ENCODE measurements at regions not wholly inside any gene's neighbourhood (a gene's known extent, or its start where the extent isn't known, plus 50 kb on each side); places are given as distances from the start of the nearest gene placed in this dataset.

DNA sequence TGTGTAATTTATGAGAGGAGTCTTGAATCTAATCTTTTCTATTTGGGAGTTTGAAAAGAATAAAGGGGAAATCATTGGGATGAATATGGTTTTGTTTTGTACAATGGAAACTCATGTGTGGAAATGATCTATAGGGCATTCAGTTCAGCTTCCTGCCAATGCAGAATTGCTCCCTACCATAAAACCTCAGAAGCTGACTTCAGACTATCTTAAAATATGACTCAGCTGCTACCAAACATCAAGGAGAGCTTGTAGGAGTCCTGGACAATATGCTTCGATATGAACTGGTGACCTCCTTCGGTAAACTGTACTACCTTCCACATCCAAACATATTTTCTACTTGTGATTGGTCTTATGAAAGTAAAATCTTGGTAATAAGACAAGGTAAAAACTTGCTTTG, 160.6 kb downstream of the CAPZA3 start:
- in situ Hi-C loops (cut with MboI; ENCODE audit: low sequenced_read_pairs), result no loop called here
- no peak for DNase-seq

More for the DNA sequence above, 160.6 kb downstream of the CAPZA3 start:
- no peak overlapping the region for H2BK15ac ChIP-seq (ENCODE audit: low read depth, low read length)
- H3K4me2 ChIP-seq (ENCODE audit: low read depth, low read length), result no peak overlapping the region
- no peak overlapping the region for H2BK20ac ChIP-seq (ENCODE audit: low read depth, low read length)
- no peaks in the 10 kb centered on the region for H3K4me1 ChIP-seq (ENCODE audit: control insufficient read depth, insufficient read depth, low read length)
- H3K36me3 ChIP-seq (ENCODE audit: control insufficient read depth, insufficient read depth, low read length), result no peaks in the 10 kb centered on the region
- no peak for ATAC-seq (ENCODE audit: low read depth)
- no peak overlapping the region for H4K91ac ChIP-seq (ENCODE audit: insufficient read depth, low read depth, low read length)
- H3K9me1 ChIP-seq (ENCODE audit: insufficient read depth, low read length), result no peaks in the 10 kb centered on the region
- POLR2A ChIA-PET (ENCODE audit: unreplicated experiment), result no interaction called here
- no peak overlapping the region for H2AK9ac ChIP-seq (replicated peaks; ENCODE audit: low read depth, low read length, poor library complexity)
- H3K27me3 ChIP-seq (ENCODE audit: control insufficient read depth, insufficient read depth, low read length), result no peaks in the 10 kb centered on the region
- no peak overlapping the region for H3K18ac ChIP-seq (ENCODE audit: low read depth, low read length)
- no peak overlapping the region for H2BK5ac ChIP-seq (ENCODE audit: low read depth, low read length, poor library complexity, severe bottlenecking)
- H4K5ac ChIP-seq (ENCODE audit: low read depth, low read length), result no peak overlapping the region
- H3K79me1 ChIP-seq (ENCODE audit: low read depth in 1 of 2, low read length in 2 of 2), result no peaks in the 10 kb centered on the region
- H3K56ac ChIP-seq (ENCODE audit: extremely low read depth, insufficient read depth, low read length), result no peak overlapping the region
- dilution Hi-C loops (cut with HindIII; ENCODE audit: low sequenced_read_pairs, unreplicated experiment) (no loop called here), intact Hi-C loops (cut with micrococcal nuclease) (no loop called here)
- no peaks in the 10 kb centered on the region for H3K9me3 ChIP-seq (ENCODE audit: control insufficient read depth, insufficient read depth, low read length)
- no peak overlapping the region for H2AFZ ChIP-seq (replicated peaks; ENCODE audit: low read length, poor library complexity)
- TF ChIP-seq CEBPB (IDR thresholded peaks at IDR 0.05; ENCODE audit: low read depth, low read length), result no peak
- no peak for TF ChIP-seq POLR2A (IDR thresholded peaks at IDR 0.05; ENCODE audit: low read depth, low read length)
- TF ChIP-seq CHD1 (IDR thresholded peaks at IDR 0.05; ENCODE audit: low read depth, low read length), result no peak
- no peak for TF ChIP-seq NFE2L2 (IDR thresholded peaks at IDR 0.05; ENCODE audit: low read depth, low read length)
- no peak for TF ChIP-seq RFX5 (IDR thresholded peaks at IDR 0.05; ENCODE audit: low read depth, low read length)
- H3K9ac ChIP-seq (ENCODE audit: low read depth, low read length), result no peak overlapping the region
- no peaks in the 10 kb centered on the region for H4K20me1 ChIP-seq (ENCODE audit: insufficient read depth, low read length)
- no peak overlapping the region for H4K8ac ChIP-seq (ENCODE audit: low read depth in 2 of 2, low read length in 2 of 2)
- H3K27ac ChIP-seq (ENCODE audit: insufficient read depth, low read length), result no peak overlapping the region
- H2BK120ac ChIP-seq (ENCODE audit: low read depth, low read length), result no peak overlapping the region
- CTCF ChIA-PET, result no interaction called here
- H2AK5ac ChIP-seq (ENCODE audit: low read depth, low read length), result no peak overlapping the region
- no TSS peak for BruUV-seq (replicated peaks)
- no peak overlapping the region for H3K23ac ChIP-seq (ENCODE audit: low read depth, low read length)
- WGBS, 2 experiments (ENCODE audit: extremely low coverage in 2 of 2, insufficient read length in 1 of 2), result no CpG with 5 or more reads among the region's 2 CpGs
- H3K4me3 ChIP-seq (ENCODE audit: insufficient read depth, low read depth, low read length), result no peak overlapping the region
- no peak overlapping the region for H3K4ac ChIP-seq (ENCODE audit: low read depth, low read length)
- H3K14ac ChIP-seq (replicated peaks; ENCODE audit: low read depth, low read length), result no peak overlapping the region

Data from IMR-90 (cell line).